Smooth muscle cell (in vitro differentiated cells): ENCODE measurements at regions not wholly inside any gene's neighbourhood (a gene's known extent, or its start where the extent isn't known, plus 50 kb on each side); places are given as distances from the start of the nearest gene placed in this dataset.
A peak's percentile ranks its signal among the peaks of the same experiment; 100 is the strongest.

Experiments
- DNase-seq: peaks from one replicate; lab custom pipeline; 2025; ENCODE audit not compliant: unreplicated experiment; lab: John Stamatoyannopoulos, UW
- H2AFZ ChIP-seq: fragments of 200-600 bp; sonication (generic); 2 replicates; pipeline ENCODE4 v1.6.0; 2016; ENCODE audit warnings: antibody characterized with exemption, low read depth, mild to moderate bottlenecking
- H3F3A ChIP-seq: fragments of 200-600 bp; sonication (generic); 2 replicates; pipeline ENCODE4 v1.6.0; 2017; ENCODE audit warnings: antibody characterized with exemption, low read depth
- H3K27ac ChIP-seq: fragments of 200-600 bp; sonication (generic); 2 replicates; pipeline ENCODE4 v1.5.1; 2016; ENCODE audit warnings: low read depth, mild to moderate bottlenecking
- H3K27me3 ChIP-seq: fragments of 200-600 bp; sonication (generic); 2 replicates; pipeline ENCODE4 v1.6.1; 2016; ENCODE audit warnings: low read depth, mild to moderate bottlenecking
- H3K36me3 ChIP-seq: fragments of 200-600 bp; sonication (generic); 2 replicates; pipeline ENCODE4 v1.5.1; 2016; ENCODE audit warnings: low read depth
- H3K4me1 ChIP-seq: fragments of 200-600 bp; sonication (generic); 2 replicates; pipeline ENCODE4 v1.5.1; 2016; ENCODE audit warnings: low read depth
- H3K4me2 ChIP-seq: fragments of 200-600 bp; sonication (generic); 2 replicates; pipeline ENCODE4 v1.6.0; 2016; ENCODE audit warnings: mild to moderate bottlenecking
- H3K4me3 ChIP-seq: fragments of 200-600 bp; sonication (generic); 2 replicates; pipeline ENCODE4 v1.5.1; 2016; ENCODE audit warnings: mild to moderate bottlenecking
- H3K79me2 ChIP-seq: fragments of 200-600 bp; sonication (generic); 2 replicates; pipeline ENCODE4 v1.6.0; 2016; ENCODE audit warnings: low read depth, mild to moderate bottlenecking
- H3K9ac ChIP-seq: fragments of 200-600 bp; sonication (generic); 2 replicates; pipeline ENCODE4 v1.6.0; 2016; ENCODE audit warnings: low read depth
- H3K9me3 ChIP-seq: fragments of 200-600 bp; sonication (generic); replicated peaks from 2 replicates; pipeline ENCODE4 v1.5.1; 2016; ENCODE audit warnings: low read depth
- H4K20me1 ChIP-seq: fragments of 200-600 bp; sonication (generic); 2 replicates; pipeline ENCODE4 v1.6.0; 2016; ENCODE audit warnings: low read depth
- WGBS: methylation state at CpG from one replicate; pipeline ENCODE4 v1.1.7; 2016; ENCODE audit warnings: low lambda C conversion rate; 5-methylcytosine and 5-hydroxymethylcytosine counted together
- TF ChIP-seq, protein P1 (sequence below): fragments of 200-600 bp; sonication (generic); IDR thresholded peaks from 2 replicates; pipeline ENCODE4 v1.5.1; 2017; ENCODE audit warnings: borderline replicate concordance, mild to moderate bottlenecking, antibody characterized with exemption; ENCODE audit not compliant: insufficient read depth, poor library complexity, severe bottlenecking

DNA sequence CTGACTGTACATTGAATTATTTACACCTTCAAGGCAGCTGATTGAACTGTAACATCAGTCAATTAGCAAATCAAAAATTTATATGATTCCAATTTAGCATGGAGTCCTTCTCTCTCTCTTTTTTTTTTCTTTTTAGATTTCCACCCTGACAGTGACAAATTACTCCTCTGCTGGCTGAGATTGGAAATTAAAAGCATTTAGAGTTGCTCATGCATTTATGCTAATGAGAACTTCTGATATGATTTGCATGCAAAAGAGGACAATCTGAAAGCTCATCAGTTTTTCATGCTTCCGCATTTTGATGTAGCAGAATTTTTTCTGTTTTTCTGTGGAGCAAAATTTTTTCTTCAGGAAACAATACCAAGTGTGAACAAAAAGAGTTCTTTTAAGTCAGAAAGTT is 130.5 kb upstream of the NOX3 start:
- Histone ChIP-seq H3K9me3 (no peaks in the 10 kb centered on the region), H3K36me3 (no peaks in the 10 kb centered on the region), H3K27me3 (no peaks in the 10 kb centered on the region), H4K20me1 (no peaks in the 10 kb centered on the region), H3K9ac (no peak overlapping the region), H3K4me3 (no peak overlapping the region), H3K79me2 (no peaks in the 10 kb centered on the region), H3F3A (no peaks in the 10 kb centered on the region), H2AFZ (peak overlapping the region; percentile 30), H3K4me1 (no peaks in the 10 kb centered on the region), H3K27ac (no peak overlapping the region), H3K4me2 (no peak overlapping the region)
- no peak for DNase-seq
- TF ChIP-seq, protein P1, sequence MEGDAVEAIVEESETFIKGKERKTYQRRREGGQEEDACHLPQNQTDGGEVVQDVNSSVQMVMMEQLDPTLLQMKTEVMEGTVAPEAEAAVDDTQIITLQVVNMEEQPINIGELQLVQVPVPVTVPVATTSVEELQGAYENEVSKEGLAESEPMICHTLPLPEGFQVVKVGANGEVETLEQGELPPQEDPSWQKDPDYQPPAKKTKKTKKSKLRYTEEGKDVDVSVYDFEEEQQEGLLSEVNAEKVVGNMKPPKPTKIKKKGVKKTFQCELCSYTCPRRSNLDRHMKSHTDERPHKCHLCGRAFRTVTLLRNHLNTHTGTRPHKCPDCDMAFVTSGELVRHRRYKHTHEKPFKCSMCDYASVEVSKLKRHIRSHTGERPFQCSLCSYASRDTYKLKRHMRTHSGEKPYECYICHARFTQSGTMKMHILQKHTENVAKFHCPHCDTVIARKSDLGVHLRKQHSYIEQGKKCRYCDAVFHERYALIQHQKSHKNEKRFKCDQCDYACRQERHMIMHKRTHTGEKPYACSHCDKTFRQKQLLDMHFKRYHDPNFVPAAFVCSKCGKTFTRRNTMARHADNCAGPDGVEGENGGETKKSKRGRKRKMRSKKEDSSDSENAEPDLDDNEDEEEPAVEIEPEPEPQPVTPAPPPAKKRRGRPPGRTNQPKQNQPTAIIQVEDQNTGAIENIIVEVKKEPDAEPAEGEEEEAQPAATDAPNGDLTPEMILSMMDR = no peak
- 95% methylated on average over 1 of the region's 1 CpG for WGBS

DNA sequence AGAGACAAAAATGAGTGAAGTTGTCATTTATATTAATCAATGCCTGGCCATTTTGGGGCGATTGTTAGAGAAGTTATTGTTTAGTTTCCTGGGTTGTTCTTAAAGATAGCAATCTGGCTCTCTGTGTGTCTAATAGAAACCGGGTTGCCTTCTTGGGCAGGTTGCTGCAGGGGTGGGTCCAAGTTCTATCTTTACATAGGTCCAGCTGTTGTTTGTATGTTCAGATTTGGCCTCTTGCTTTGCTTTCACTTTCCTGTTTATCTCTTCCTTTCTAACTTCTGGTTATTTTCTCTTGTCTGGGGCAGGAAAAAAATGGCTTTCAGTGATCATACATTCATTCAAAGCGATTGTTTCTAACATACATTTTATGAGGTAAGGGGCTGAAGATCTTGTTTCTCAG is 128.4 kb upstream of the NOX3 start:
- Histone ChIP-seq H3K36me3 (no peaks in the 10 kb centered on the region), H4K20me1 (no peaks in the 10 kb centered on the region), H3K4me3 (no peak overlapping the region), H3K4me1 (no peaks in the 10 kb centered on the region), H3K9me3 (no peaks in the 10 kb centered on the region), H3F3A (no peaks in the 10 kb centered on the region), H3K79me2 (no peaks in the 10 kb centered on the region), H3K27me3 (no peaks in the 10 kb centered on the region), H3K9ac (no peak overlapping the region), H3K4me2 (no peak overlapping the region), H3K27ac (no peak overlapping the region), H2AFZ (no peak overlapping the region)
- DNase-seq = no peak
- WGBS = 92% methylated on average over 3 of the region's 3 CpGs
- TF ChIP-seq, protein P1 = no peak

DNA sequence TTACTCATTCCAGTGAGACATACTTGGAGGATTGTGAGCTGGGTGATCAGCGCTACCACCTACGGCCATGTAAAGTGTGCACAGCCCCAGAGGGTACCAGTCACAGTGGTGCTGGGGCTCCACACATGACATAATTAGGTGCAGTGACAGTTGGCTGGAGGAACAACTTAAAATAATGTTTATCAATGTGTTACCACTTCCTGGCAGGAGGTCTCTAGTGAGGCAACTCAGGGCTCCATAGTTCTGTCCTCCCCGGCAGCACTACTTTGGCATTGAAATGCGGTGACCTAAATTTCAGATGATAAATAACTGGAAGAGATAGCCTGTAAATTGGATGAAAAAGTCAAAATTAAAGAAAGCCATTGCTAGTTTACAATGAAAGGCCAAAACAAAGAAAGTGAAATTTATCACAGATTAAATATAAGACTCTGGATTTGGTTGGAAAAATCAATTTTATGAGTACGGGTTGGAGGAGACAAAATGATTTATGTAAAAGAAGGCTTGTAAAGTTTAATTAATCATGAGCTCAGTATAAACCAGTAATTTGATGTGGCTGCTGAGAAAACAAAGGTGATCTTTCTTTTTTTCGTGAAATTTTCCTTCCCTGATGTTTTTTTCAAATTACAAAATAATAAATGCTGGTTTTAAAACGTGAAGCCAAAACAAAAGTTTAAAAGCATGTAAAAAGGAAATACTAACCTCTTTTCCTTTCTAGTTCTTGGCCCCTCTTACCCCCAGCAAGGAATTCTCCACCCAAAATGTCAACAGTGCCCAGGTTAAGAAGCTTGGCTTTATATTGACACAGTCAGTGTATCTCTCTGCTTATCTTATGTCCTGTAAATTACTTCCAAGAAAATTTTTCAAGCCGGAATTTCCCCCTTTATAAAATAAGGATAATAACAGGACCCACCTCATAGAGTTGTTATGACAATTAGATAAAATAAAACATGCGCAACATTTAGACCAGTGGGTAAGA is 126.7 kb upstream of the NOX3 start:
- no peak overlapping the region for H3K27ac ChIP-seq
- no peak overlapping the region for H2AFZ ChIP-seq
- H3F3A ChIP-seq = no peaks in the 10 kb centered on the region
- H3K9ac ChIP-seq = no peak overlapping the region
- no peaks in the 10 kb centered on the region for H3K9me3 ChIP-seq
- H3K4me2 ChIP-seq = no peak overlapping the region
- DNase-seq = no peak
- no peaks in the 10 kb centered on the region for H3K4me1 ChIP-seq
- no peaks in the 10 kb centered on the region for H3K36me3 ChIP-seq
- no peaks in the 10 kb centered on the region for H3K27me3 ChIP-seq
- no peaks in the 10 kb centered on the region for H4K20me1 ChIP-seq
- no peaks in the 10 kb centered on the region for H3K79me2 ChIP-seq
- WGBS = 89% methylated on average over 9 of the region's 9 CpGs
- TF ChIP-seq, protein P1 = no peak
- H3K4me3 ChIP-seq = no peak overlapping the region
